NT2/D1 (cell line): ENCODE measurements at regions not wholly inside any gene's neighbourhood (a gene's known extent, or its start where the extent isn't known, plus 50 kb on each side); places are given as distances from the start of the nearest gene placed in this dataset.
A peak's percentile ranks its signal among the peaks of the same experiment; 100 is the strongest.

ENCODE experiments used
- DNase-seq: peaks from one replicate; pipeline ENCODE4 v3.0.0-alpha.2; 2011; ENCODE audit warnings: low read depth, low spot score
- H3K27me3 ChIP-seq: 2 replicates; pipeline ENCODE4 v1.6.0; 2011; ENCODE audit warnings: mild to moderate bottlenecking; ENCODE audit not compliant: insufficient read length, insufficient read depth
- H3K36me3 ChIP-seq: 2 replicates; pipeline ENCODE4 v1.6.1; 2011; ENCODE audit warnings: mild to moderate bottlenecking, low read length, mixed read lengths; ENCODE audit not compliant: insufficient read depth, insufficient read length
- H3K4me1 ChIP-seq: 2 replicates; pipeline ENCODE4 v1.5.1; 2011; ENCODE audit not compliant: insufficient read depth, insufficient read length
- H3K4me3 ChIP-seq: 2 replicates; pipeline ENCODE4 v1.5.1; 2011; ENCODE audit warnings: low read depth; ENCODE audit not compliant: insufficient read length
- H3K9ac ChIP-seq: 2 replicates; pipeline ENCODE4 v1.6.0; 2011; ENCODE audit warnings: low read depth; ENCODE audit not compliant: insufficient read length
- H3K9me3 ChIP-seq: 2 replicates; pipeline ENCODE4 v1.5.1; 2011; ENCODE audit warnings: mild to moderate bottlenecking, low read length; ENCODE audit not compliant: insufficient read depth
- SUZ12 ChIP-seq: IDR thresholded peaks from 2 replicates; pipeline ENCODE4 v1.6.1; 2011; ENCODE audit not compliant: insufficient read length, insufficient read depth; ENCODE audit errors: extremely low read depth
- YY1 ChIP-seq: IDR thresholded peaks from 2 replicates; pipeline ENCODE4 v1.6.1; 2011; ENCODE audit not compliant: insufficient read length, insufficient read depth
- ZNF274 ChIP-seq: IDR thresholded peaks from 2 replicates; pipeline ENCODE4 v1.6.1; 2011; ENCODE audit warnings: mild to moderate bottlenecking, low read depth, low read length

- H3K9ac ChIP-seq: no peak overlapping the region
- no peaks in the 10 kb centered on the region for H3K27me3 ChIP-seq
- H3K9me3 ChIP-seq: no peaks in the 10 kb centered on the region
- DNase-seq: no peak
- TF ChIP-seq SUZ12 (no peak), ZNF274 (no peak), YY1 (no peak)
- no peaks in the 10 kb centered on the region for H3K4me1 ChIP-seq
- no peak overlapping the region for H3K4me3 ChIP-seq
- no peaks in the 10 kb centered on the region for H3K36me3 ChIP-seq
Observed at GRCh38 chr9:78493166-78493742, 196.3 kb downstream of the PSAT1 start.

DNA sequence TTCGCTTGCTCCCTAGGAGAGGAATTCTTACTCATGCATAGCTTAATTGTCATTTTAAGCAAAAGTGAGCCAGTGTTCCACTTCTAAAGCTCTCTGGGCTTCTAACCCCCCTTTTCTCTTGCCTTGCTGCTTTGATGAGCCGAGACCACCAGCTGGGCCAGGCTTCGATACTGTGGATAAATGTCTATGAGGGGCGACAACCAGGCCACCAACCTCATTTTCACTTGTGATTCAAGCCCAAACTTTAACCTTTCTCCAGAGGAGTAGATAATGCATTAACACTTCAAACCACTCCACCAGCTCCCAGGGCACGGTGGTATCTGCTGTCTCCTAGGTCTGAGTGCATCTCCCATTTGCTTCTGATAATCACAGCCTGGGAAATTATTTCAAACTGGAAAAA lies 205.6 kb downstream of the PSAT1 start:
- Histone ChIP-seq H3K4me3 (no peak overlapping the region), H3K27me3 (no peaks in the 10 kb centered on the region), H3K9me3 (0 out of 2 replicates have a peak, but pooled peaks cover 12% of the 10 kb centered on the region), H3K36me3 (no peaks in the 10 kb centered on the region), H3K9ac (no peak overlapping the region), H3K4me1 (no peaks in the 10 kb centered on the region)
- peak; percentile 9 for DNase-seq
- no peak for TF ChIP-seq SUZ12
- TF ChIP-seq ZNF274: no peak
- no peak for TF ChIP-seq YY1

- TF ChIP-seq YY1: no peak
- no peak for TF ChIP-seq ZNF274
- no peak for TF ChIP-seq SUZ12
- DNase-seq: no peak
- H3K9me3 ChIP-seq: 0 out of 2 replicates have a peak, but pooled peaks cover 12% of the 10 kb centered on the region
- no peaks in the 10 kb centered on the region for H3K27me3 ChIP-seq
- no peak overlapping the region for H3K4me3 ChIP-seq
- no peaks in the 10 kb centered on the region for H3K36me3 ChIP-seq
- H3K9ac ChIP-seq: no peak overlapping the region
- no peaks in the 10 kb centered on the region for H3K4me1 ChIP-seq
Observed at GRCh38 chr9:78505546-78505945, 208.6 kb downstream of the PSAT1 start.

- no peaks in the 10 kb centered on the region for H3K4me1 ChIP-seq
- H3K9ac ChIP-seq: no peak overlapping the region
- H3K36me3 ChIP-seq: no peaks in the 10 kb centered on the region
- no peaks in the 10 kb centered on the region for H3K27me3 ChIP-seq
- no peak for DNase-seq
- TF ChIP-seq ZNF274 (no peak), SUZ12 (no peak), YY1 (no peak)
- peaks cover 6% of the 10 kb centered on the region; the same call in 1 of the 2 replicates for H3K9me3 ChIP-seq
- H3K4me3 ChIP-seq: no peak overlapping the region
Observed at GRCh38 chr9:78507037-78507436, 210.1 kb downstream of the PSAT1 start.

- TF ChIP-seq ZNF274 (no peak), YY1 (no peak), SUZ12 (no peak)
- Histone ChIP-seq H3K9ac (no peak overlapping the region), H3K4me1 (no peaks in the 10 kb centered on the region), H3K9me3 (no peaks in the 10 kb centered on the region; the same call in 1 of the 2 replicates), H3K27me3 (no peaks in the 10 kb centered on the region), H3K36me3 (no peaks in the 10 kb centered on the region), H3K4me3 (no peak overlapping the region)
- DNase-seq: no peak
Observed at GRCh38 chr9:78510035-78510434, 213.1 kb downstream of the PSAT1 start.

GRCh38 chr9:78515108-78515507 lies 218.2 kb downstream of the PSAT1 start:
- TF ChIP-seq SUZ12 (no peak), YY1 (no peak), ZNF274 (no peak)
- H3K9me3 ChIP-seq: peaks cover 2% of the 10 kb centered on the region; the same call in 1 of the 2 replicates

GRCh38 chr9:78519786-78520185 lies 222.9 kb downstream of the PSAT1 start:
- no peaks in the 10 kb centered on the region for H3K27me3 ChIP-seq
- H3K4me1 ChIP-seq: no peaks in the 10 kb centered on the region
- TF ChIP-seq ZNF274 (no peak), SUZ12 (no peak)
- H3K9ac ChIP-seq: no peak overlapping the region
- no peaks in the 10 kb centered on the region for H3K36me3 ChIP-seq
- H3K9me3 ChIP-seq: peaks cover 18% of the 10 kb centered on the region
- no peak for DNase-seq
- no peak overlapping the region for H3K4me3 ChIP-seq

More at GRCh38 chr9:78515108-78515507, 218.2 kb downstream of the PSAT1 start:
- no peak overlapping the region for H3K4me3 ChIP-seq
- no peak overlapping the region for H3K9ac ChIP-seq
- H3K36me3 ChIP-seq: no peaks in the 10 kb centered on the region
- no peaks in the 10 kb centered on the region for H3K27me3 ChIP-seq
- no peaks in the 10 kb centered on the region for H3K4me1 ChIP-seq
- no peak for DNase-seq
